HL-60 (cell line): ENCODE measurements at regions not wholly inside any gene's neighbourhood (a gene's known extent, or its start where the extent isn't known, plus 50 kb on each side); places are given as distances from the start of the nearest gene placed in this dataset.

Experiments used
- DNase-seq, 2 experiments: peaks; one replicate each; pipeline ENCODE4 v3.0.0-alpha.2; 2010 to 2020; ENCODE audit warnings: low read depth in 1 of 2, low spot score in 1 of 2
- H3K27ac ChIP-seq: fragments of 250-450 bp; sonication (Bioruptor Pico); replicated peaks from 2 replicates; pipeline ENCODE4 v1.5.1; 2020; ENCODE audit warnings: mild to moderate bottlenecking, moderate library complexity
- H3K27me3 ChIP-seq: fragments of 250-450 bp; sonication (Bioruptor Pico); 2 replicates; pipeline ENCODE4 v1.5.1; 2021; ENCODE audit warnings: mild to moderate bottlenecking, moderate library complexity; ENCODE audit not compliant: insufficient read depth, poor library complexity, severe bottlenecking
- H3K4me3 ChIP-seq: replicated peaks from 2 replicates; pipeline ENCODE4 v1.5.1; 2011; ENCODE audit warnings: mild to moderate bottlenecking, control low read depth, low read length; ENCODE audit not compliant: insufficient read depth
- CTCF ChIP-seq: IDR thresholded peaks from one replicate; pipeline ENCODE4 v1.5.1; 2011; ENCODE audit warnings: low read length, control low read depth, inconsistent platforms; ENCODE audit not compliant: insufficient read depth
- GABPA ChIP-seq: IDR thresholded peaks from 2 replicates; pipeline ENCODE4 v1.6.1; 2012; ENCODE audit warnings: low read depth
- POLR2AphosphoS5 ChIP-seq: IDR thresholded peaks from 2 replicates; pipeline ENCODE4 v1.6.1; 2012; ENCODE audit warnings: low read depth
- REST ChIP-seq: IDR thresholded peaks from 2 replicates; pipeline ENCODE4 v1.6.1; 2012; ENCODE audit warnings: low read depth; ENCODE audit not compliant: insufficient replicate concordance
- SPI1 ChIP-seq: IDR thresholded peaks from 2 replicates; pipeline ENCODE4 v1.6.1; 2012; ENCODE audit warnings: low read depth, mild to moderate bottlenecking, borderline replicate concordance

DNA sequence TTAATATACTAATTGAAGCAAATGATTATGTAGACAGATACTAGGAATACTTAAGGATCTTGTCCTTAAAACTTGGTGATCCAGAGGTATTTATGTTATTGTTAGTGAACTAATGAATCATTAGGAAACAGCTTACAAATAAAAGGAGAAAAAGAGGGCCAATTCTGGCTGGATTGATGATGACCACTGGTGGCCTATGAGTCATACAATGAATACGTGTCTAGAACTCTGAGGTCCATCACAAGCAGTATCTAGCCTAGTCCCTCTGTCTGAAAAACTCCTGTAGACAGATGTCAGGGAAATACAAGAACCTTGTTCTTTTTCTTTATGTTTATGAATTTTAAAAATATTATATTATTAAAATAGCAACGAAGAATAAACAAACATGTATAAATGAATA, 51.7 kb upstream of the RTL1 start:
- no peak overlapping the region for H3K27ac ChIP-seq
- H3K4me3 ChIP-seq: no peak overlapping the region
- H3K27me3 ChIP-seq: no peaks in the 10 kb centered on the region
- TF ChIP-seq POLR2AphosphoS5 (no peak), GABPA (no peak), REST (no peak), CTCF (no peak), SPI1 (no peak)
- DNase-seq: no peak

DNA sequence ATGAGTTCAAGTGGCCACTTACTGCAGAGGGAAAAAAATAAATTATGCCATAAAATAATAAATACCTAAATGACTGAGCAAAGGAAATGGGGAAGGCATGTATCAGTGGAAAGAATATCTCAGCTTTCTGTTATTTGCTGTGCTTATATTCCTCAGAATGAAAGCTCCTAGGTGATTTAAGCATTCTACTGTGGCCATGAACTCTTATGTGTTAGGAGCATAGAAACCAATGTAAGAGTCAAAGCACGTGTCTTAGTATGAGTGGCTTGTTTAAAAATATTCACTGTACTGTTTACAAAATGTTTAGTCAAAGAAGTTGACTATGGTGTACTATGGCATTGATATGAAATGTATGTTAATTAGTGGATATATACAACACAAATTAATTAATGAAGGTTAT, 59.0 kb upstream of the RTL1 start:
- no peak for DNase-seq
- H3K4me3 ChIP-seq: no peak overlapping the region
- H3K27me3 ChIP-seq: no peaks in the 10 kb centered on the region
- no peak overlapping the region for H3K27ac ChIP-seq
- no peak for TF ChIP-seq CTCF
- TF ChIP-seq POLR2AphosphoS5: no peak
- TF ChIP-seq REST: no peak
- TF ChIP-seq SPI1: no peak
- TF ChIP-seq GABPA: no peak

- TF ChIP-seq SPI1: no peak
- no peak for TF ChIP-seq REST
- TF ChIP-seq GABPA: no peak
- TF ChIP-seq POLR2AphosphoS5: no peak
- TF ChIP-seq CTCF: no peak
Observed at GRCh38 chr14:100965296-100965695, 61.8 kb upstream of the RTL1 start.

More at GRCh38 chr14:100965296-100965695, 61.8 kb upstream of the RTL1 start:
- DNase-seq: no peak
- H3K4me3 ChIP-seq: no peak overlapping the region
- H3K27me3 ChIP-seq: no peaks in the 10 kb centered on the region
- H3K27ac ChIP-seq: no peak overlapping the region
